IPS-18a (cell line): ENCODE measurements at regions not wholly inside any gene's neighbourhood (a gene's known extent, or its start where the extent isn't known, plus 50 kb on each side); places are given as distances from the start of the nearest gene placed in this dataset.

Source experiments
- H3K27ac ChIP-seq: one replicate; pipeline ENCODE4 v1.5.1; 2013; ENCODE audit warnings: low read length
- H3K27me3 ChIP-seq: one replicate; pipeline ENCODE4 v1.6.1; 2013; ENCODE audit warnings: mild to moderate bottlenecking, low read length; ENCODE audit not compliant: control insufficient read depth, insufficient read depth
- H3K36me3 ChIP-seq: one replicate; pipeline ENCODE4 v1.6.1; 2013; ENCODE audit warnings: low read depth, low read length; ENCODE audit not compliant: control insufficient read depth
- H3K4me1 ChIP-seq: one replicate; pipeline ENCODE4 v1.6.1; 2013; ENCODE audit warnings: low read depth, low read length; ENCODE audit not compliant: control insufficient read depth
- H3K4me3 ChIP-seq: one replicate; pipeline ENCODE4 v1.5.1; 2013; ENCODE audit warnings: low read length
- H3K9ac ChIP-seq: one replicate; pipeline ENCODE4 v1.6.1; 2013; ENCODE audit warnings: mild to moderate bottlenecking, low read length, moderate library complexity
- H3K9me3 ChIP-seq: one replicate; pipeline ENCODE4 v1.6.1; 2013; ENCODE audit warnings: low read depth, low read length; ENCODE audit not compliant: control insufficient read depth

- peaks cover 3% of the 10 kb centered on the region for H3K4me1 ChIP-seq
- no peaks in the 10 kb centered on the region for H3K27me3 ChIP-seq
- no peak overlapping the region for H3K27ac ChIP-seq
- H3K36me3 ChIP-seq: no peaks in the 10 kb centered on the region
- no peak overlapping the region for H3K4me3 ChIP-seq
- no peaks in the 10 kb centered on the region for H3K9me3 ChIP-seq
- H3K9ac ChIP-seq: no peak overlapping the region
Measured at GRCh38 chr20:10724449-10725173, 50.8 kb upstream of the JAG1 start.

- Histone ChIP-seq H3K27me3 (no peaks in the 10 kb centered on the region), H3K9ac (no peak overlapping the region), H3K9me3 (no peaks in the 10 kb centered on the region), H3K4me3 (no peak overlapping the region), H3K36me3 (no peaks in the 10 kb centered on the region), H3K27ac (no peak overlapping the region), H3K4me1 (no peaks in the 10 kb centered on the region)
Measured at GRCh38 chr20:10728873-10729670, 55.3 kb upstream of the JAG1 start.

GRCh38 chr20:10729785-10730184, 56.0 kb upstream of the JAG1 start:
- H3K4me1 ChIP-seq: no peaks in the 10 kb centered on the region
- no peak overlapping the region for H3K27ac ChIP-seq
- H3K36me3 ChIP-seq: no peaks in the 10 kb centered on the region
- H3K27me3 ChIP-seq: no peaks in the 10 kb centered on the region
- no peaks in the 10 kb centered on the region for H3K9me3 ChIP-seq
- no peak overlapping the region for H3K9ac ChIP-seq
- no peak overlapping the region for H3K4me3 ChIP-seq

GRCh38 chr20:10730629-10731183, 56.9 kb upstream of the JAG1 start:
- Histone ChIP-seq H3K36me3 (no peaks in the 10 kb centered on the region), H3K9ac (no peak overlapping the region), H3K4me3 (no peak overlapping the region), H3K27ac (no peak overlapping the region), H3K27me3 (no peaks in the 10 kb centered on the region), H3K9me3 (no peaks in the 10 kb centered on the region), H3K4me1 (no peaks in the 10 kb centered on the region)

GRCh38 chr20:10731190-10731965, 57.6 kb upstream of the JAG1 start:
- no peak overlapping the region for H3K4me3 ChIP-seq
- H3K36me3 ChIP-seq: no peaks in the 10 kb centered on the region
- H3K9ac ChIP-seq: no peak overlapping the region
- no peaks in the 10 kb centered on the region for H3K9me3 ChIP-seq
- no peaks in the 10 kb centered on the region for H3K4me1 ChIP-seq
- H3K27ac ChIP-seq: no peak overlapping the region
- no peaks in the 10 kb centered on the region for H3K27me3 ChIP-seq

- no peaks in the 10 kb centered on the region for H3K4me1 ChIP-seq
- no peak overlapping the region for H3K9ac ChIP-seq
- no peak overlapping the region for H3K4me3 ChIP-seq
- no peaks in the 10 kb centered on the region for H3K36me3 ChIP-seq
- no peaks in the 10 kb centered on the region for H3K9me3 ChIP-seq
- H3K27ac ChIP-seq: no peak overlapping the region
- H3K27me3 ChIP-seq: no peaks in the 10 kb centered on the region
Measured at GRCh38 chr20:10733122-10733521, 59.3 kb upstream of the JAG1 start.

GRCh38 chr20:10735195-10735949, 61.6 kb upstream of the JAG1 start:
- Histone ChIP-seq H3K27me3 (no peaks in the 10 kb centered on the region), H3K27ac (no peak overlapping the region), H3K9ac (no peak overlapping the region), H3K9me3 (no peaks in the 10 kb centered on the region), H3K4me3 (no peak overlapping the region), H3K36me3 (no peaks in the 10 kb centered on the region), H3K4me1 (no peaks in the 10 kb centered on the region)

- no peaks in the 10 kb centered on the region for H3K27me3 ChIP-seq
Measured at GRCh38 chr20:10739134-10739533, 65.3 kb upstream of the JAG1 start.

GRCh38 chr20:10739566-10739965, 65.8 kb upstream of the JAG1 start:
- H3K36me3 ChIP-seq: no peaks in the 10 kb centered on the region
- H3K4me1 ChIP-seq: no peaks in the 10 kb centered on the region
- H3K27ac ChIP-seq: no peak overlapping the region
- H3K9ac ChIP-seq: no peak overlapping the region
- H3K4me3 ChIP-seq: no peak overlapping the region
- no peaks in the 10 kb centered on the region for H3K27me3 ChIP-seq
- H3K9me3 ChIP-seq: no peaks in the 10 kb centered on the region

More at GRCh38 chr20:10739134-10739533, 65.3 kb upstream of the JAG1 start:
- no peak overlapping the region for H3K4me3 ChIP-seq
- H3K9ac ChIP-seq: no peak overlapping the region
- no peaks in the 10 kb centered on the region for H3K4me1 ChIP-seq
- H3K27ac ChIP-seq: no peak overlapping the region
- no peaks in the 10 kb centered on the region for H3K36me3 ChIP-seq
- H3K9me3 ChIP-seq: no peaks in the 10 kb centered on the region

GRCh38 chr20:10741060-10741459, 67.3 kb upstream of the JAG1 start:
- Histone ChIP-seq H3K9me3 (no peaks in the 10 kb centered on the region), H3K27me3 (no peaks in the 10 kb centered on the region), H3K4me1 (no peaks in the 10 kb centered on the region), H3K4me3 (no peak overlapping the region), H3K36me3 (no peaks in the 10 kb centered on the region), H3K27ac (no peak overlapping the region), H3K9ac (no peak overlapping the region)

GRCh38 chr20:10745790-10746189, 72.0 kb upstream of the JAG1 start:
- Histone ChIP-seq H3K4me3 (no peak overlapping the region), H3K36me3 (no peaks in the 10 kb centered on the region), H3K4me1 (no peaks in the 10 kb centered on the region), H3K9ac (no peak overlapping the region), H3K27ac (no peak overlapping the region), H3K27me3 (no peaks in the 10 kb centered on the region), H3K9me3 (no peaks in the 10 kb centered on the region)
